ENCODE measurements at regions not wholly inside any gene's neighbourhood (a gene's known extent, or its start where the extent isn't known, plus 50 kb on each side); places are given as distances from the start of the nearest gene placed in this dataset.
A peak's percentile ranks its signal among the peaks of the same experiment; 100 is the strongest.
"Not testable (repeated sequence)": the region's sequence is repeated elsewhere in the genome, so short reads cannot be mapped to it uniquely, and the experiment has no call there.

DNA sequence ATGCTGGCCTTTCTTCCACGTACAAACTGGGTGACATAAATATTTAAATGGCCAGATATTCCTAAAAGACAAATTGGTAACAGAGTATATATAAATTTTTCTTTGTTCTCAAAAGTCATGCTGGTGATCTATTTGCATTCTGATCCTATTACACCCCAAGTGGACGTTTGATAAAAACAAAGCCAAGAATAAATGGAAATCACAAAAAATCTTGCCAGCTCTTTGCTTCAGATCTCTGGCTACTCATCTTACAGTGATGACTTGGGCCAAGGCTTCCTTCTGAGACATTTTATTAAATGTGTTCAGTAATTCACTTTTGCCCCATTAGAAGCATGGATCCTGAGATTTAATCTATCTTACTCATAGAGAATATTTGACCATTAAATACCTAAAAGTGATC, 444.3 kb upstream of the PIK3R1 start:
- DNase-seq (ENCODE audit: low read depth): peak; percentile 8
- TF ChIP-seq, protein P1, sequence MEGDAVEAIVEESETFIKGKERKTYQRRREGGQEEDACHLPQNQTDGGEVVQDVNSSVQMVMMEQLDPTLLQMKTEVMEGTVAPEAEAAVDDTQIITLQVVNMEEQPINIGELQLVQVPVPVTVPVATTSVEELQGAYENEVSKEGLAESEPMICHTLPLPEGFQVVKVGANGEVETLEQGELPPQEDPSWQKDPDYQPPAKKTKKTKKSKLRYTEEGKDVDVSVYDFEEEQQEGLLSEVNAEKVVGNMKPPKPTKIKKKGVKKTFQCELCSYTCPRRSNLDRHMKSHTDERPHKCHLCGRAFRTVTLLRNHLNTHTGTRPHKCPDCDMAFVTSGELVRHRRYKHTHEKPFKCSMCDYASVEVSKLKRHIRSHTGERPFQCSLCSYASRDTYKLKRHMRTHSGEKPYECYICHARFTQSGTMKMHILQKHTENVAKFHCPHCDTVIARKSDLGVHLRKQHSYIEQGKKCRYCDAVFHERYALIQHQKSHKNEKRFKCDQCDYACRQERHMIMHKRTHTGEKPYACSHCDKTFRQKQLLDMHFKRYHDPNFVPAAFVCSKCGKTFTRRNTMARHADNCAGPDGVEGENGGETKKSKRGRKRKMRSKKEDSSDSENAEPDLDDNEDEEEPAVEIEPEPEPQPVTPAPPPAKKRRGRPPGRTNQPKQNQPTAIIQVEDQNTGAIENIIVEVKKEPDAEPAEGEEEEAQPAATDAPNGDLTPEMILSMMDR (IDR thresholded peaks at IDR 0.05; ENCODE audit: low read length, missing control alignments): no peak
- no peak overlapping the region for H3K4me3 ChIP-seq (replicated peaks; ENCODE audit: low read depth, low read length)

DNA sequence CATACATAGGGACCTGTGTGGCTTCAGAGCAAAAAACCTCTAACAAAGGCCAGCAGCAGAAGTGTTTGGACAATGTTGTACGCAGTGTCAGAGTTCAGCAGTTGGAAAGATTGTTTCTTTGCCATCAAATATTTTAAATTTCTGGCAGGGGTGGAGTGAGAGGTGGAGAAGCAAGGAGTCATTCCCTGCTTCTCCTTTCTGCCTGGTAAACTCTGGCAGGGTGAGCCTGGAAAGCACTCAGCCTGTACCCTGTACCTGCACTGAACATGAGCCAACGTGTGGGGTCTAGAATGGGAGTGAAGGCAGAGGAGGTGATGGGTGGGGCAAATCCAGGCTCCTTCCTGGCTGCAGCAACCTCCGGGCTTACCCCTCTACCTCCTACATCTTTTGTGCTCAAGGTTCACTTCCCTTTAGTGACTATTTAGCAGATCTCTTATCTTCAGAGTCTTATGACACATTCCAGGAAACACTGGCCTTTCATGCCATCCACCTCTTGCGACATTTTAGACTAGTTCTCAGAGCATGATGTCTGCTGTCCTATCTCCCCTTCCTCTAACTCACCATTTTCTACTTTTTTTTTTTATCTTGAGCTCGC, 445.0 kb upstream of the PIK3R1 start:
- no peak overlapping the region for H3K4me3 ChIP-seq (replicated peaks; ENCODE audit: low read depth, low read length)
- TF ChIP-seq, protein P1 (IDR thresholded peaks at IDR 0.05; ENCODE audit: low read length, missing control alignments): no peak
- DNase-seq (ENCODE audit: low read depth): peak; percentile 40

DNA sequence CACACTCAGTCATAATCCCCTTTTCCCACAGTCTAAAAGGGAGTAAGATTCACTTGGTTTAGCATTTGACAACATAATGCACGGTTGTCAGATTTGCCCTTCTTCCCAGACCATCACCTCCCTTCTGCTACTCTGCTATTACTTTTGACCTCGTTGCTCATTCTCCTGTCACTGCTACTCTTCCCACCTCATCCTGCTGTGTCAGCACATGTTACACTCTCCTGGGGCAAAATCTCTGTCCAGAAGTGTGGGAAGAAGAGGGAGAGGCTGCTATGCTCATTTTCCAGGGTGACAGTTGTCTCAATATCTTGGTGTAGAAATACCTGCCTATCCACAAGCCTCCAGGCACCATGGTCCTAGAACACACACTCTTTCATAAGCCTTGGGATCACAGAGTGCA, 449.9 kb upstream of the PIK3R1 start:
- DNase-seq (ENCODE audit: low read depth): no peak
- H3K4me3 ChIP-seq (replicated peaks; ENCODE audit: low read depth, low read length): no peak overlapping the region
- TF ChIP-seq, protein P1 (IDR thresholded peaks at IDR 0.05; ENCODE audit: low read length, missing control alignments): no peak

DNA sequence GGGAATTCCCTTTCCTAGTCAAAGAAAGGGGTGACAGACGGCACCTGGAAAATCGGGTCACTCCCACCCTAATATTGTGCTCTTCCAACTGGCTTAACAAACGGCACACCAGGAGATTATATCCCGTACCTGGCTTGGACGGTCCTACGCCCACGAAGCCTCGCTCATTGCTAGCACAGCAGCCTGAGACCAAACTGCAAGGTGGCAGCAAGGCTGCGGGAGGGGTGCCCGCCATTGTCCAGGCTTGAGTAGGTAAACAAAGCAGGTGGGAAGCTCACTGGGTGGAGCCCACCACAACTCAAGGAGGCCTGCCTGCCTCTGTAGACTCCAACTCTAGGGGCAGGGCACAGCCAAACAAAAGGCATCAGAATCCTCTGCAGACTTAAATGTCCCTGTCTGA, 457.8 kb upstream of the PIK3R1 start:
- DNase-seq (ENCODE audit: low read depth); H3K4me3 ChIP-seq (replicated peaks; ENCODE audit: low read depth, low read length): not testable (repeated sequence)

DNA sequence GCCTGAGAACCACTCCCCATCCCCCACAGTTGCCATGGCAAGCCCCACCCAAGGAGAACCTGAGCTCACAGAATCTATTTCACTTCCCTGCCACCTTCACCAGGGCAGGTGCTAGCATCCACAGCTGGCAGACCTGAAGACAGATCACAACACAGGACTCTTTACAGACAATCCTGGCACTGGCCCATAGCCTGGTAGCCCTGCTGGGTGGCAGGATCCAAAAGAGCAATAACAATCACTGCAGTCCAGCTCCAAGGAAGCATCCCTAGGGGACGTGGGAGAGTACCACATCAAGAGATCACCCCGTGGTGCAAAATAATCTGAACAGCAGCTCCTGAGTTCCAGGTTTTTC, 463.2 kb upstream of the PIK3R1 start:
- TF ChIP-seq, protein P1 (IDR thresholded peaks at IDR 0.05; ENCODE audit: low read length, missing control alignments): no peak
- no peak for DNase-seq (ENCODE audit: low read depth)
- H3K4me3 ChIP-seq (replicated peaks; ENCODE audit: low read depth, low read length): no peak overlapping the region

DNA sequence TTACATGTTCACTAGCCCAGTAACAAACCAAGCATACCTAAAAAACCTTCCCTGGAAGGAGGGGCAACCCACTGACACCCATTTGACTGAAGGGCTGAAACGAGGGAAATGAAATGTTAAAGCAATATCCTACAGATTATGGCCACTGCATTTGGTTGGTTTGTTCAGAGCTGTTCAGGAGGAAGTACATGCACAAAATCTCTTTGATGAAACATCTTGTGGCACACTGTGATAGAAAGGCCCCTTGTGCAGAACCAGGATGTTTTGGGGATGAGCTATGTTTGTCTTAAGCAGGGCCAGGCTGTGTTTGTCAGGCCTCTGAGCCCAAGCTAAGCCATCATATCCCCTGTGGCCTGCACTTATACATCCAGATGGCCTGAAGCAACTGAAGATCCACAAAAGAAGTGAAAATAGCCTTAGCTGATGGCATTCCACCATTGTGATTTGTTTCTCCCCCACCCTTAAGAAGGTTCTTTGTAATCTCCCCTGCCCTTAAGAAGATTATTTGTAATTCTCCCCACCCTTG, 467.3 kb upstream of the PIK3R1 start:
- H3K4me3 ChIP-seq (replicated peaks; ENCODE audit: low read depth, low read length): no peak overlapping the region
- no peak for DNase-seq (ENCODE audit: low read depth)
- TF ChIP-seq, protein P1 (IDR thresholded peaks at IDR 0.05; ENCODE audit: low read length, missing control alignments): no peak

DNA sequence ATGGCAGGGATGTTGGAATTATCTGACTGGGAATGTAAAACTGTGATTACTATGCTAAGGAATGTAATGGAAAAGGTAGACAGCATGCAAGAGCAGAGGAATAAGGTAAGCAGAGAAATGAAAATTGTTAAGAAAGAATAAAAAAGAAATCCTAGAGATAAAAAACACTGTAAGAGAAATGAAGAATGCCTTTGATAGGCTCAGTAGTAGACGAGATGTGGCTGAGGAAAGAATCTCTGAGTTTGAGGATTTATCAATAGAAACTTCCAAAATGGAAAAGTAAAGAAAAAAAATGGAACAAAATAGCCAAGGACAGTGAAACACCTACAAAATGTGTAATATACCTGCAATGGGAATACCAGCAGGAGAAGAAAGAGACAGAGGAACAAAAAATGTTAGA, 468.5 kb upstream of the PIK3R1 start:
- H3K4me3 ChIP-seq (replicated peaks; ENCODE audit: low read depth, low read length): no peak overlapping the region
- DNase-seq (ENCODE audit: low read depth): no peak
- TF ChIP-seq, protein P1 (IDR thresholded peaks at IDR 0.05; ENCODE audit: low read length, missing control alignments): no peak

DNA sequence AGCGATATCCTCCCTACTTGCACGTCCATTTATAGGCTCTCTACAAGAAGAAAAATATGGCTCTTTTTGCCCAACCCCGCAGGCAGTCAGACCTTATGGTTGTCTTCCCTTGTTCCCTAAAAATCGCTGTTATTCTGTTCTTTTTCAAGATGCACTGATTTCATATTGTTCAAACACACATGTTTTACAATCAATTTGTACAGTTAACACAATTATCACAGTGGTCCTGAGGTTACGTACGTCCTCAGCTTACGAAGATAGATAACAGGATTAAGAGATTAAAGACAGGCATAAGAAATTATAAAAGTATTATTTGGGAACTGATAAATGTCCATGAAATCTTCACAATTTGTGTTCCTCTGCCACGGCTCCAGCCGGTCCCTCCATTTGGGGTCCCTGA, 468.9 kb upstream of the PIK3R1 start:
- not testable (repeated sequence) for H3K4me3 ChIP-seq (replicated peaks; ENCODE audit: low read depth, low read length); DNase-seq (ENCODE audit: low read depth)
